IMR-90 (cell line): ENCODE measurements at regions not wholly inside any gene's neighbourhood (a gene's known extent, or its start where the extent isn't known, plus 50 kb on each side); places are given as distances from the start of the nearest gene placed in this dataset.

Experiments
- ATAC-seq: fragments of 200-7000 bp; cut with Tn5 transposase; 2 replicates; pipeline ENCODE4 v1.9.1; 2020; ENCODE audit warnings: low read depth, mild to moderate bottlenecking, moderate library complexity
- BruUV-seq: library from RNA; stranded (reverse); fragments of 400-500 nt; replicated peaks from 2 replicates; lab custom pipeline; 2021; lab: Mats Ljungman, UMichigan
- CTCF ChIA-PET: fragments of 300-600 bp; formaldehyde crosslinking; extraction: SDS; loops from one replicate; lab custom pipeline; 2021; ENCODE audit warnings: antibody characterized with exemption; lab: Yijun Ruan, JAX
- POLR2A ChIA-PET: fragments of 300-600 bp; sonication (Branson Sonifier 250); formaldehyde crosslinking; loops from one replicate; lab custom pipeline; 2022; ENCODE audit warnings: antibody characterized with exemption; ENCODE audit not compliant: unreplicated experiment; lab: Charles Lee
- DNase-seq: peaks from one replicate; pipeline ENCODE4 v3.0.0; 2013
- H2AFZ ChIP-seq: replicated peaks from 2 replicates; pipeline ENCODE3; 2013; ENCODE audit warnings: low read length, mild to moderate bottlenecking; ENCODE audit not compliant: poor library complexity
- H2AK5ac ChIP-seq: 2 replicates; pipeline ENCODE4 v1.6.1; 2013; ENCODE audit warnings: low read depth, low read length, inconsistent platforms
- H2AK9ac ChIP-seq: replicated peaks from 2 replicates; pipeline ENCODE3; 2013; ENCODE audit warnings: mild to moderate bottlenecking, low read depth, low read length, moderate library complexity; ENCODE audit not compliant: poor library complexity
- H2BK120ac ChIP-seq: 2 replicates; pipeline ENCODE4 v1.6.1; 2013; ENCODE audit warnings: low read depth, low read length, inconsistent platforms
- H2BK15ac ChIP-seq: 3 replicates; pipeline ENCODE4 v1.6.1; 2013; ENCODE audit warnings: low read depth, low read length, inconsistent platforms
- H2BK20ac ChIP-seq: 2 replicates; pipeline ENCODE4 v1.6.1; 2013; ENCODE audit warnings: low read depth, mild to moderate bottlenecking, inconsistent platforms, low read length, moderate library complexity
- H2BK5ac ChIP-seq: 2 replicates; pipeline ENCODE4 v1.6.1; 2013; ENCODE audit warnings: mild to moderate bottlenecking, low read depth, low read length, inconsistent platforms; ENCODE audit not compliant: poor library complexity, severe bottlenecking
- H3K14ac ChIP-seq: replicated peaks from 2 replicates; pipeline ENCODE4 v1.6.1; 2013; ENCODE audit warnings: low read depth, low read length, inconsistent platforms
- H3K18ac ChIP-seq: 2 replicates; pipeline ENCODE4 v1.6.1; 2013; ENCODE audit warnings: low read depth, low read length, control low read depth
- H3K23ac ChIP-seq: 2 replicates; pipeline ENCODE4 v1.6.1; 2013; ENCODE audit warnings: low read depth, low read length, inconsistent platforms
- H3K27ac ChIP-seq: 2 replicates; pipeline ENCODE4 v1.5.1; 2013; ENCODE audit warnings: mild to moderate bottlenecking, control low read depth, low read length; ENCODE audit not compliant: insufficient read depth
- H3K27me3 ChIP-seq: 2 replicates; pipeline ENCODE4 v1.6.1; 2013; ENCODE audit warnings: low read length; ENCODE audit not compliant: control insufficient read depth, insufficient read depth
- H3K36me3 ChIP-seq: 2 replicates; pipeline ENCODE4 v1.6.1; 2013; ENCODE audit warnings: low read length, mixed read lengths; ENCODE audit not compliant: control insufficient read depth, insufficient read depth
- H3K4ac ChIP-seq: 2 replicates; pipeline ENCODE4 v1.6.1; 2013; ENCODE audit warnings: low read depth, low read length, inconsistent platforms
- H3K4me1 ChIP-seq: 2 replicates; pipeline ENCODE4 v1.6.1; 2013; ENCODE audit warnings: low read length, mixed read lengths; ENCODE audit not compliant: control insufficient read depth, insufficient read depth
- H3K4me2 ChIP-seq: 2 replicates; pipeline ENCODE4 v1.6.1; 2013; ENCODE audit warnings: low read depth, mild to moderate bottlenecking, control low read depth, low read length, moderate library complexity
- H3K4me3 ChIP-seq: 2 replicates; pipeline ENCODE4 v1.5.1; 2013; ENCODE audit warnings: low read depth, mild to moderate bottlenecking, control low read depth, low read length, moderate library complexity; ENCODE audit not compliant: insufficient read depth
- H3K56ac ChIP-seq: 2 replicates; pipeline ENCODE4 v1.6.1; 2013; ENCODE audit warnings: low read length, inconsistent platforms; ENCODE audit not compliant: insufficient read depth; ENCODE audit errors: extremely low read depth
- H3K79me1 ChIP-seq, 2 experiments: 2 replicates each; pipeline ENCODE4 v1.6.1; 2013; ENCODE audit warnings: low read length in 2 of 2, inconsistent platforms in 1 of 2, low read depth in 1 of 2
- H3K9ac ChIP-seq: 2 replicates; pipeline ENCODE4 v1.6.1; 2013; ENCODE audit warnings: low read depth, low read length, control low read depth
- H3K9me1 ChIP-seq: 2 replicates; pipeline ENCODE4 v1.6.1; 2013; ENCODE audit warnings: low read length, inconsistent platforms; ENCODE audit not compliant: insufficient read depth
- H3K9me3 ChIP-seq: 2 replicates; pipeline ENCODE4 v1.6.1; 2013; ENCODE audit warnings: low read length; ENCODE audit not compliant: control insufficient read depth, insufficient read depth
- H4K20me1 ChIP-seq: 2 replicates; pipeline ENCODE4 v1.6.1; 2013; ENCODE audit warnings: low read length, inconsistent platforms; ENCODE audit not compliant: insufficient read depth
- H4K5ac ChIP-seq: 2 replicates; pipeline ENCODE4 v1.6.1; 2013; ENCODE audit warnings: mild to moderate bottlenecking, low read depth, low read length, control low read depth
- H4K8ac ChIP-seq, 2 experiments: 2 replicates each; pipeline ENCODE4 v1.6.1; 2013; ENCODE audit warnings: low read depth in 2 of 2, low read length in 2 of 2, control low read depth in 1 of 2, inconsistent platforms in 1 of 2
- H4K91ac ChIP-seq: 2 replicates; pipeline ENCODE4 v1.6.1; 2013; ENCODE audit warnings: low read depth, low read length, inconsistent platforms; ENCODE audit not compliant: insufficient read depth
- CEBPB ChIP-seq: IDR thresholded peaks from 2 replicates; pipeline ENCODE4 v1.6.1; 2012; ENCODE audit warnings: low read depth, low read length, improper control_type of control experiment
- ELK1 ChIP-seq: fragments of 150-350 bp; IDR thresholded peaks from 2 replicates; pipeline ENCODE4 v1.6.1; 2016; ENCODE audit warnings: low read depth, mild to moderate bottlenecking, low read length, moderate library complexity, borderline replicate concordance
- MAFK ChIP-seq: IDR thresholded peaks from 2 replicates; pipeline ENCODE4 v1.6.1; 2012; ENCODE audit warnings: low read depth, low read length, improper control_type of control experiment
- MAZ ChIP-seq: IDR thresholded peaks from 2 replicates; pipeline ENCODE4 v1.6.1; 2012; ENCODE audit warnings: low read depth, mild to moderate bottlenecking, low read length, improper control_type of control experiment, moderate library complexity, borderline replicate concordance
- MXI1 ChIP-seq: IDR thresholded peaks from 2 replicates; pipeline ENCODE4 v1.6.1; 2012; ENCODE audit warnings: low read depth, mild to moderate bottlenecking, low read length, moderate library complexity, borderline replicate concordance
- NFE2L2 ChIP-seq: fragments of 150-350 bp; IDR thresholded peaks from 2 replicates; pipeline ENCODE4 v1.6.1; 2016; ENCODE audit warnings: low read depth, mild to moderate bottlenecking, low read length
- POLR2A ChIP-seq: IDR thresholded peaks from 2 replicates; pipeline ENCODE4 v1.6.1; 2012; ENCODE audit warnings: mild to moderate bottlenecking, low read depth, low read length
- RAD21 ChIP-seq: IDR thresholded peaks from 2 replicates; pipeline ENCODE4 v1.6.1; 2012; ENCODE audit warnings: low read length, improper control_type of control experiment
- RCOR1 ChIP-seq: IDR thresholded peaks from 2 replicates; pipeline ENCODE4 v1.6.1; 2012; ENCODE audit warnings: mild to moderate bottlenecking, low read length, improper control_type of control experiment; ENCODE audit not compliant: insufficient replicate concordance
- SMC3 ChIP-seq: fragments of 150-350 bp; IDR thresholded peaks from 2 replicates; pipeline ENCODE4 v1.6.1; 2016; ENCODE audit warnings: low read depth, mild to moderate bottlenecking, antibody characterized with exemption, low read length, moderate library complexity
- USF2 ChIP-seq: fragments of 150-350 bp; IDR thresholded peaks from 2 replicates; pipeline ENCODE4 v1.6.1; 2017; ENCODE audit warnings: mild to moderate bottlenecking, antibody characterized with exemption, low read length, low read depth
- WGBS, 2 experiments: methylation state at CpG; one replicate each; pipeline versions ENCODE4 v1.1.5 to v1.1.7; 2013; ENCODE audit warnings: missing lambda C conversion rate in 2 of 2; ENCODE audit not compliant: insufficient read length in 1 of 2; ENCODE audit errors: extremely low coverage in 2 of 2; 5-methylcytosine and 5-hydroxymethylcytosine counted together
- dilution Hi-C: fragments of 300-500 bp; cut with HindIII; formaldehyde crosslinking; loops from one replicate; pipeline ENCODE4 v1.14.3; 2018; ENCODE audit warnings: low sequenced_read_pairs; ENCODE audit not compliant: unreplicated experiment
- in situ Hi-C: fragments of 300-500 bp; cut with MboI; formaldehyde crosslinking; loops from 3 replicates; pipeline ENCODE4 v1.14.3; 2019; ENCODE audit warnings: low sequenced_read_pairs, inconsistent platforms, mixed read lengths
- intact Hi-C: fragments of 100-400 bp; cut with micrococcal nuclease; formaldehyde crosslinking; loops from 2 replicates; pipeline ENCODE4 v1.10.0; 2022
- TF ChIP-seq, protein P1 (sequence below): conservative IDR thresholded peaks from 2 replicates; pipeline ENCODE4 v1.5.1; 2012; ENCODE audit warnings: mild to moderate bottlenecking, low read depth, low read length, improper control_type of control experiment

GRCh38 chr7:17638727-17639126 is 301.6 kb downstream of the SNX13 start:
- Histone ChIP-seq H2BK20ac (no peak overlapping the region), H2AK9ac (no peak overlapping the region), H3K9ac (no peak overlapping the region), H3K36me3 (no peaks in the 10 kb centered on the region), H2BK5ac (no peak overlapping the region), H3K79me1 (no peaks in the 10 kb centered on the region), H3K4me1 (peaks cover 2% of the 10 kb centered on the region), H2AK5ac (no peak overlapping the region), H3K4me3 (no peak overlapping the region), H3K23ac (no peak overlapping the region), H3K27me3 (no peaks in the 10 kb centered on the region), H4K8ac (no peak overlapping the region), H4K5ac (no peak overlapping the region), H3K4me2 (no peak overlapping the region), H3K14ac (no peak overlapping the region), H3K56ac (no peak overlapping the region), H3K9me1 (no peaks in the 10 kb centered on the region), H2BK120ac (no peak overlapping the region), H3K27ac (no peak overlapping the region), H4K91ac (no peak overlapping the region), H2BK15ac (no peak overlapping the region), H2AFZ (no peak overlapping the region), H4K20me1 (no peaks in the 10 kb centered on the region), H3K4ac (no peak overlapping the region), H3K9me3 (no peaks in the 10 kb centered on the region), H3K18ac (no peak overlapping the region)
- no TSS peak for BruUV-seq
- in situ Hi-C loops: no loop called here
- DNase-seq (peak; percentile 16), ATAC-seq (no peak)
- POLR2A ChIA-PET: no interaction called here
- no CpG with 5 or more reads among the region's 1 CpG for WGBS, 2 experiments
- dilution Hi-C loops: no loop called here
- CTCF ChIA-PET: interaction anchor here (0.5 to 1.5 kb wide), 2 partner anchors 13 to 625 kb away, joined by 4 to 5 read pairs; no protein-coding TSS in a partner anchor
- TF ChIP-seq RCOR1 (no peak), MAZ (no peak), RAD21 (no peak), ELK1 (no peak), POLR2A (no peak), NFE2L2 (no peak), CEBPB (no peak), USF2 (no peak), MXI1 (no peak), MAFK (no peak), SMC3 (no peak)
- TF ChIP-seq, protein P1, sequence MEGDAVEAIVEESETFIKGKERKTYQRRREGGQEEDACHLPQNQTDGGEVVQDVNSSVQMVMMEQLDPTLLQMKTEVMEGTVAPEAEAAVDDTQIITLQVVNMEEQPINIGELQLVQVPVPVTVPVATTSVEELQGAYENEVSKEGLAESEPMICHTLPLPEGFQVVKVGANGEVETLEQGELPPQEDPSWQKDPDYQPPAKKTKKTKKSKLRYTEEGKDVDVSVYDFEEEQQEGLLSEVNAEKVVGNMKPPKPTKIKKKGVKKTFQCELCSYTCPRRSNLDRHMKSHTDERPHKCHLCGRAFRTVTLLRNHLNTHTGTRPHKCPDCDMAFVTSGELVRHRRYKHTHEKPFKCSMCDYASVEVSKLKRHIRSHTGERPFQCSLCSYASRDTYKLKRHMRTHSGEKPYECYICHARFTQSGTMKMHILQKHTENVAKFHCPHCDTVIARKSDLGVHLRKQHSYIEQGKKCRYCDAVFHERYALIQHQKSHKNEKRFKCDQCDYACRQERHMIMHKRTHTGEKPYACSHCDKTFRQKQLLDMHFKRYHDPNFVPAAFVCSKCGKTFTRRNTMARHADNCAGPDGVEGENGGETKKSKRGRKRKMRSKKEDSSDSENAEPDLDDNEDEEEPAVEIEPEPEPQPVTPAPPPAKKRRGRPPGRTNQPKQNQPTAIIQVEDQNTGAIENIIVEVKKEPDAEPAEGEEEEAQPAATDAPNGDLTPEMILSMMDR: no peak
- intact Hi-C loops: no loop called here
